ENCODE measurements at regions not wholly inside any gene's neighbourhood (a gene's known extent, or its start where the extent isn't known, plus 50 kb on each side); places are given as distances from the start of the nearest gene placed in this dataset.
"Not testable (repeated sequence)": the region's sequence is repeated elsewhere in the genome, so short reads cannot be mapped to it uniquely, and the experiment has no call there.

GRCh38 chr1:101121975-101122374 is 96.4 kb upstream of the DPH5 start:
- no peak for DNase-seq

GRCh38 chr1:101121504-101121903 is 95.9 kb upstream of the DPH5 start:
- DNase-seq: no peak

- DNase-seq: no peak
Measured at GRCh38 chr1:101120868-101121267, 95.3 kb upstream of the DPH5 start.

- DNase-seq: peak; percentile 77
Measured at GRCh38 chr1:101119289-101119688, 93.7 kb upstream of the DPH5 start.

DNA sequence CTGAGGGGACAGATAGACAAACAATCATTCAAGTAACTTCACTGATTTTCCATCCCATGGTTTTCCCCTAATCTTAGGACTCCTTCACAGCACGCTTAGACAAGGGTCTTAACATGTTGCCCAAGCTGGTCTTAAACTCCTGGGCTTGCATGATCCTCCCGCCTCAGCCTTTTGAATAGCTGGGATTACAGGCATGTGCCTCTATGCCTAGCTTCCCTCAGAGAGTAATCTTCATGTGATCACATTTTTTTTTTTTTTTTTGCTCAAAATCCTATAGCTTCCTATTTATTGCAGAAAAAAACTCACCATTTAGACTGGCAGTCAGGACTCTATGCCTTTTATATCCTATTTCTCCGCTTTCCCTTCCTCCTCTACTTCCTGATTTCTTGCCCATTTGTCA is 90.4 kb upstream of the DPH5 start:
- no peak for DNase-seq

DNA sequence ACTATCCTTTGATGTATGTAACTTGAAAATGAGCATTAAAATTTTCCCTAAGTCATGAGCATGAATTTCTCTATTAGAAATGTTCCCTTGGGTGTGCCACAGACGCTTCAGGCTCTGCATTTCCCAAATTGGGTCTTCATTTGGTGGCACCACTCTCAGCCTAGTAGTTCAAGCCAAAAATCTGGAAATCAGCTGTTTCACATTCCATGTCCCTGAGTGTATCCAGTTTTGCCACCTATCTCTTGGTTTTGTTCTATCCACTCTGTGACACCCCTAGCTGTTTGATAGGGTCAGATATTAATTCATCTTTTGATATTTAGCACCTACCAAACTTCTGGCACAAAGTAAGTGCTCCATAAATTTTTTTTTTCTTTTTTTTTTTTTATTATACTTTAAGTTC is 89.5 kb upstream of the DPH5 start:
- DNase-seq: no peak

GRCh38 chr1:101114128-101114527 is 88.5 kb upstream of the DPH5 start:
- DNase-seq: not testable (repeated sequence)

DNA sequence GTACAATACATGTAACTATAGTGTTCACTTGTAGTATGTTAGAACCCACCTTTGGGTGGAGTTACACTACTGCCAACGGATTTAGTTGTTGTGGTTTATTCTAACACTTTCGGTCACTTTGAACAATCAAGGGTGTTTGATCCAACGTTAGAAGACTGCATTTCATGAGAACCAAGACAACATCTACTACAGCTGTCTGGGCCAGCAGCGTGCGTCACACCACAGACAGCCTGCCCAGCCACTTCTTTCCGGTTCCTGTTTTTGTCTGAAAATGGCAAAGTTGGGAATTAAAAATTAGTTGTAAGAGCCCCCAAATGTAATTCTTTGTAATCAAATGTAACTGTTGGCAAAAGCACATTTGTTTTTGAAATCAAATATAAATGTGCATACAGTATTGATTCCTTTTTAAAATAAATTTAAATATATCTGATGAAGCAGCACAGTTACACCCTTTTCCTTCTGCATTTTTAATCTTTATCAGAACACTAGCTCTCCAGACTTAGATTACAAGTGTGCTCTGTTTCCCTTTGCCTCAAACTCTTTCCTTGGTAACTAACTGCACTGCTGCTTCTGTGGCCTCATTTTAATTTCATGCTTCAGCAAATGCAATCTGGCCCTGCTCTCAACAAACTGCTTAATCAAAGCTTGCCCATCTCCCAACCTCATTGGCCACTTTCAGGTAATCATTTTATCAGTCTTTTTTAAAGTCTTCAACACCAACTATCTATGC is 86.6 kb upstream of the DPH5 start:
- DNase-seq: peak; percentile 73

- no peak for DNase-seq
Measured at GRCh38 chr1:101111461-101111860, 85.9 kb upstream of the DPH5 start.

DNA sequence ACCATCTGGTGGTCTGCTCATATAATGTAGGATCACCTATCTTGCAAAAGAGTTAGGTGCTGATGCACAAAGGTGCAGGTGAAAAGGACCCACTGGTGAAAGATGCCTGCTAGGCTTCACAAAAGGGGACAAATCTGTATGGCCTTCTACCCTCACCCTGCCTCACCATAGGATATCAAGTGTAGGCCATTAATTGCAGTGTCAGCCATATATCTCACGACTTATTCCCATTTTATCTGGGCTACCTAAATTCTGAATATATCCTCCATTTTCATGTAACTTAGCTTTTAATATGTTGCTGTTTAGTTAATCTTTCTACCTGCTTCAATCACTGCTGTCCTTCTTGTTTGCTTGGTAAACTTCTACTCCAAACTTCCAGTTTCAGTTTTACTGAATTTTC is 84.2 kb upstream of the DPH5 start:
- no peak for DNase-seq

GRCh38 chr1:101108111-101108500 is 82.5 kb upstream of the DPH5 start:
- peak; percentile 50 for DNase-seq

DNA sequence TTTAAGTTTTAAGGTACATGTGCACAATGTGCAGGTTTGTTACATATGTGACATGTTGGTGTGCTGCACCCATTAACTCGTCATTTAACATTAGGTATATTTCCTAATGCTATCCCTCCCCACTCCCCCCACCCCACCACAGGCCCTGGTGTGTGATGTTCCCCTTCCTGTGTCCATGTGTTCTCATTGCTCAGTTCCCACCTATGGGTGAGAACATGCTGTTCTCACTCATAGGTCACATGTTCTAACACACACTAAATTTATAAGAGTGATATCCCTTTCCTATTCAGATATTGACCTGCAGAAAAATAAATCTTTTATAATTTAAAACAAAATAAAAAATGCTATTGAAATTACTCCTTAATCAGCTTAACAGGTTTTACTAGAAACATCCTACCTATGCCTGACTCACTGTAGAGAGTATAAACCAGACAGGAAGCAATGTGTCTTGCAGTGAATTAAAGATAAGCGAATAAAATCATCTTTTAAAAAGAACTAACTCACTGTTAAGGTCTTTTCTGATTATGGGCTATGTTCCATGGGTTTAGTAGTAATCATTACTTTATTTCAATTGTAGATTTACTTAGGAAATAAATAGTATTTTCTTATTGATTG is 82.0 kb upstream of the DPH5 start:
- DNase-seq: peak; percentile 57

- DNase-seq: no peak
Measured at GRCh38 chr1:101105877-101106276, 80.3 kb upstream of the DPH5 start.

DNA sequence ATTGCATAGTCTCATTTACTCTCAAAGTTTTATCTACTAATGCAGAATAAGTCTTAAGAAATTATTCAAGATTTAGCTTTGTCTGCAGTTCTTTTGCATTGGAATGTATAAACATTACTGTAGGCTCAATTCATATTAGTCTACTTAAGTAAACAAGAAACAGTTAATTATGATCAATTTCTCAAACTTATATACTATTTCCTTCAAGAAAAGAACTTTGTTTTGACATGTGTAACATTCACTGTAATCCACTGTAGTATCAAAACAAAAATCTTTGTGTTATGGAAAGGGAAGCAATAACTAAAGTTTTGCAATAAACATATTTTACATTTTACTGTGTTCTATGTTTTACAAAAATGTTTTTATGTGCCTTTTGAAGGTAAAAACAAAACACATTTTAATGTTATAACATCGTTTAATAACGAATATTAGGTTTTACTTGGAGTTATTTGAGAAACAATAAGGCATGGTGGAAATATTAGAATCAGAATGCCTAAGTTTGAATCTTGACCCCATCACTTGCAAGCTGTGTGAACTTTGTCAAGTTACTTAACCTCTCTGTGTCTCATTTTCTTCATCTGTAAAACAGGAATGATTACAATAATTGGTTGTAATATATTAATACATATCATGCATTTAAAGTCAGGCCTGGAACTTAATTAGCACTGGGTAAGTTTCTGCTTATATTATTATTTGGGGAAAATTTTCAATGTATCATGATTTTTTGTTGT is 77.0 kb upstream of the DPH5 start:
- DNase-seq: no peak

DNA sequence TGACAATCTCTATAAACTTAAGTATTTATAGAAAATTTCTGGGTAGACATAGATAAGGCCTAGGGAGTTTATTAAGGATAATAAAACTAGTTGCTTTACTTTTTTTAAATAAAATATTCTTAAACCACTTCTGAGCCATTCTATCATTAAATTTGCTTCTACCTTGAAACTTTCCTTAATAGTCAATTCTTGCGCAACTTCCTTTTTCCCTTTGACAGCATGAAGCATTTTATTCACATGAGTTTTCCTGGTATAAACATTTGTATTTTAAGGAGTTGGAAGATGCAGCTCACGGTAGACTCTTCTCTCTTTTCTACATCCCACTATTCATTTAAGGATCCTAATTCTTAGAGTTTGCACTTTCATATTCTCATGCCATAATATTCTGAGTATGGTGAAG is 75.8 kb upstream of the DPH5 start:
- DNase-seq: no peak

DNA sequence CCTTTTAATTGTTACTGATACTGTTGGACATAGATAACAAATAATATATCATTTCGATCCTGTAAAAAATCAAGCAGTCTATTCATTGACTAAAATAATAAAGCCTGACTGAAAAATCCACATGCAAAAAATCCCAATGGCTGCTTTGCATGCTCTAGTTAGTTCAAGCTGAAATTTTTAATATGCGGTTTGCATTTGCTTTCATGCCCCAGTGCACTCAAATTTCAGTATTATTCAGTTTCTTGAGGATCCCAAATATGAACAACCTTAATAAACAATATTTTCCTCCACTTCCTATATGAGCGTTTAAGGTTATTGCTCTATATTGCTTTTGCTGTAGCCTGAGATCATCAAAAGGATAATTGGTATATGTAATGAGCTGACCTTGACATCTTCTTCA is 75.1 kb upstream of the DPH5 start:
- no peak for DNase-seq

DNA sequence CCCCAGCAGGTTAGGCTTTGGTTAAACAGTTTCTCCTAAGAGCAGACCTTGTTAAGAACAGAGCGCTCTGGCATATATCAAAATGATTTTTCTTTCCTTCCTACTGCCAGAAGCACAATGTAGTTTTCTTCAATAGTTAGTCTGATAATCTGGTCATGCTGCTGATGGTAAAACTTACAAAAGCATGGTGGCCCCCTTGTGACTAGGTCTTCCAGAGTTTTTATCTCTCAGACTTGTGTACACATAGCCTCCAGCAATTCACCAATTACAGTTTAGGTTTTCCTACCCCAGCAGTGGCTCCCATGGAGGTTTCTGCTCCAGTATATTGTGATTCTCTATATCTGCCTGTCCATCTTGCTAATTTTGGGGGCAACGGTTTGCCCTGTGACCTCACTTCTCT is 73.3 kb upstream of the DPH5 start:
- no peak for DNase-seq

DNA sequence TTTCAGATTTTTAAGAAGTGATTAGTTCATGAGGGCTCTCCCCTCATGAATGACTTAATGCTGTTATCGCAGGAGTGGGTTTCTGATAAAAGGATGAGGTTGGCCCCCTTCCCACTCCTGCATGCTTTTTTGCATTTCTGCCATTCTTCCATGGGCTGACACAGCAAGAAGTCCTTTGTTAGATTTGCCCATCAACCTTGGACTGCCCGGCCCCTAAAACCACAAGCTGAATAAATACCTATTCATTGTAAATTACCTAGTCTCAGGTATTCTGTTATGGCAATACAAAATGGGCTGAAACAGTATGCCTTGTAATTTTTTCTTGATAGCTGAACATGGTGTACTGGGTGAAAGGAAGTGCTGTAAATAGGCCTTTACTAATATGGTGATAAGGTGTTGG is 72.7 kb upstream of the DPH5 start:
- no peak for DNase-seq

DNA sequence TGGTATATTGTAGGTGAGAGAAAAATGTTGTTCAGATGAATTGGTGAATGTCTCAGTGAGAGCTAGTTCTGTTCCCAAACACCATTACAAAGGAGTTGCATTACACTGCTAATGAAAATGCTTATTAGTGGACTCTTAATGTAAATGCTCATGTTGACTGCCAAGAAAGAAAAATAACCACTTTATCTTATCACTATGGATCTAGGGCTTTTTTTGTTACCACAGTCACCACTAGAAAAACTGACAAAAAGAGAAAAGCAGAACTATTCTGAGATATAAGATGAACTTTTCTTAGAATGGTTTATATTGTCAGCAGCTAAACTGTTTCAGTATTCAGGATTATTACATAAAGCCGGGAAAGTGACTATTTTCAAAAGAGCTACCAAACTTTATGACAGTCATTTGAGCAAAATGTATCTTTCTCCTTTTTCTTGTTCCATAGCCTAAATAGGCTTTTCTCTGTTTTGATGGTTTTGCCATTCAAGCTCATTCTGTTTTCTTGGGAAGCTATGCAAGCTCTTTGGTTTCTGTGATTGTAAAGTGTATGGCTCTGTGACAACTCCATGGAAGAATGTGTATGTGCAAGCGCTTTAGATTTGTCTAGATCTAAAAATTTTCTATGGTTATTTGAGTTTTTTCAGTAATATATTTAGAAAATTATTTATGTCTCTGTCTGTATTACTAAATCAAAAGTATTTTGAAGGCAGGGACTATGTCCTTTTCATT is 64.2 kb upstream of the DPH5 start:
- DNase-seq: peak; percentile 62

DNA sequence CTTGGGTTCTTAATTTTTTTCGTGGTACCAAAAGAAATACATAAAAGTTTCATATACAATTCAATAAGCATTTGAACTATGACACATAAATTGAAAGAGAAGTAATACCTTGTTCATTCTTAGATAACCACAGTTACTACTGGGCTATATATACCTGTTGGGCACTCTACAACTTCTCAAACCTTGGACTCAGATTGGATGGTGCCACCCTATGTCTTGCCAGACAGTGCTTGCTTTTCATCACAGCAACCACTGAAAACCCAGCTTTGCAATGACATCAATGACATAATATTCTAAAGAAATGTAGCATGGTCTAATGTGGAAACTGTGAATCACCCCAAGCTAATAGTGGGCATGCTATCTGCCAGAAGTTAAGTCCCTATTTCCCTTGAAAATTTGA is 62.8 kb upstream of the DPH5 start:
- DNase-seq: no peak

- DNase-seq: no peak
Measured at GRCh38 chr1:101086783-101087182, 61.2 kb upstream of the DPH5 start.

DNA sequence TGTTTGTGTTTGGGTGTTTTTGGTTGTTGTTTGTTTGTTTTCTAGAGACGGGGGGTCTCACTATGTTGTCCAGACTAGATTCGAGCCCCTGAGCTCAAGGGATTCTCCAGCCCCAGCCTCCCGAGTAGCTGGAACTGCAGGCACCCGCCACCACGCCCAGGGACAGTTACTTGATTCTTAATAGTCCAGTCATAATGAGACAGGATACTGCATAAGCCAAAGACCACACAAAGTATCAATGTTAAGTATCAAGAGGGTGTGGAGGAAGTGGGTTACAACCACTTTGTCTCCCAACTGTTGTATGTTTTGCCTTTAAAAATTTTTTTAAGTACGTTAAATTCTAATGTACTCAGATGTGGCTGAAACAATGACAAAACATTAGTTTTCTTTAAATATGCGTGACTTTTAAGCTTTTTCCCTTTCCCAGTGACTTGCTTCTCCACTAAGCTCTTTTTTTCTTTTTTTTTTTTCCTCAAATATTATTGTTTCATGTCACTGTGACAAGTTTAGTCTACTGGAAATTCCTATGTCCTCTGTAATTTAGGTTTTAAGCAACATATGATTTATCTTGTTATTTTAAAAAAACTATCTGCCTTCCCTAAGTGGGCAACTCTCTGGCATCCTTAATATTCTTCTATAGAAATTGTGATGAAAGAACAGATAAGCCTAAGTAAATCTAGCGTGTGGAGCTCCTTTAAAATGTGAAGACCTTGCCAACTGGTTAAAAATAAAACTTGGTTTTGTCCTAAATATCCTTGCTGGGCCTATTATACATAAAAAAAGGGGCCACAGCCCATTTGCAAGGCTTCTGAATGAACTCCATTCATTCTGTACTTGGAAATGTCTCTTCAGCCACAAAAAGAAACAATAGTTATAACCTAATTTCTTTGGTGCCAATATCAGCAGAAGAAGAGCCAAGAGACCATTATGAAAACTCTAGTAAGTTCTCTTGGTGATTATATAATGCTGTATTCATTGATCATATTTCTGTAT is 56.2 kb upstream of the DPH5 start:
- peak; percentile 31 for DNase-seq

Data from hematopoietic multipotent progenitor cell treated with erythropoietin and hydrocortisone succinate and interleukin-3 and kit ligand, for 8 days (in vitro differentiated cells).